Pons (tissue), 1 donor: ENCODE measurements at regions not wholly inside any gene's neighbourhood (a gene's known extent, or its start where the extent isn't known, plus 50 kb on each side); places are given as distances from the start of the nearest gene placed in this dataset.

Experiments used
- DNase-seq: peaks from one replicate; pipeline ENCODE4 v3.0.0-alpha.2; 2016; ENCODE audit warnings: low spot score

DNA sequence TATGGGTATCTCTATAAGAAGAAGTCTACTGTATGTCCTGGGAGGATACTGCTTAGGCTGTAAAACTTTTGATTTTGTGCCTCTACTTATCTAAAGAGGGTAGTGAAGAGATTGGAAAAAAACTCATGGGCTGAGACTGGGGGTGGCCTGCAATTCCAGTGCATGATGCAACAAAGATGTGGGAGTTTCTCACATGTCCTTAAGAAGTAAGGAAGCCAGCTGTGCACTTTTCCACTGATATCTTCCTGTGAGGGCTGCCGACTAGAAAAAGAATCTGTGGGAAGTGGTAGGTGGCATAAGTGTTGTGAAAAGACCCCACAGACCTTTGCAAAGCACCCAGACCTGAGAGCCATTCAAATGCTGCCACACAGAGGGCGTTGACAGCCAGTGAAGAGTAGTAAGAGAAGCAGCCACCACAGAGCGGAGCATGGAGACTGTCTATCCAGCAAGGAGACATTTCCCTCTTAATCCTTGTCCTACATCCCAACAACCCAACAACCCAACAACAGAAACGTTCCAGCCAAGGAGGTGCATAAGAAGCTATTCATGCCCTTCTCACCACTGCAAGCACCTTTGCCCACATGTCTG lies 65.1 kb downstream of the PFDN4 start:
- no peak for DNase-seq

DNA sequence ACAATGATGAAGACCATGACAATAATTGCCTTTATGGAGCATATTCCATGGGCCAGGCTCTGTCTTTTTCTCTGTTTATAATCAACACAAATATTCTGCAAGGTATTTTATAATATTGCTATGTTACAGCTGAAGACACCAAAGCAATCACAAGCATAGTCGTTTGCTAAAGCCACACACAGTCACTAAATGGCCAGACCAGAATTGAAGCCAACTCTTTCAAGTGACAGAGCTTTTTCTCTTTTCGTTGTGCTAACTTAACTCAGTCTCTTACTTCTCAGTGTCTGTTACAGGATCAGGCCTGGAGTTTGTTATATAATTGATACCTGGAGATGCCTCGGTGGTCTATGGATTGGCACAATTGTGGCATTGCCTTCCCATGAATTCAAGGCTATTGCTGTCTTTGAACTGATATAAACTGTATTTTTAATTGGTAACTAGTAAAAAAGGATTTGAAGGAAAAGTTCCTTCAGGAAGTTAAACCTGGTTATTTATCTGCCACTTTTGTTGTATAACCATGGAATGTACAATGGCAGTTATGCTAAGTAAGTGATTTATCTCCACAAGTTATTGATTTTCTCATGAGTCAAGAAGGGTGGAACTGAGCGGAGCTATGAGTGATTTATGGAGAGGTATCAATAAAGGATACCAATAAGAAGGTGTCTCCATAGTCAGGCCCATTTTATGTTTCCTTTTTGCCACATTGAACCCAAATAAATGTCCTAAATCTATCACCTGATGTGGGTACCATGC lies 67.6 kb downstream of the PFDN4 start:
- DNase-seq: no peak

DNA sequence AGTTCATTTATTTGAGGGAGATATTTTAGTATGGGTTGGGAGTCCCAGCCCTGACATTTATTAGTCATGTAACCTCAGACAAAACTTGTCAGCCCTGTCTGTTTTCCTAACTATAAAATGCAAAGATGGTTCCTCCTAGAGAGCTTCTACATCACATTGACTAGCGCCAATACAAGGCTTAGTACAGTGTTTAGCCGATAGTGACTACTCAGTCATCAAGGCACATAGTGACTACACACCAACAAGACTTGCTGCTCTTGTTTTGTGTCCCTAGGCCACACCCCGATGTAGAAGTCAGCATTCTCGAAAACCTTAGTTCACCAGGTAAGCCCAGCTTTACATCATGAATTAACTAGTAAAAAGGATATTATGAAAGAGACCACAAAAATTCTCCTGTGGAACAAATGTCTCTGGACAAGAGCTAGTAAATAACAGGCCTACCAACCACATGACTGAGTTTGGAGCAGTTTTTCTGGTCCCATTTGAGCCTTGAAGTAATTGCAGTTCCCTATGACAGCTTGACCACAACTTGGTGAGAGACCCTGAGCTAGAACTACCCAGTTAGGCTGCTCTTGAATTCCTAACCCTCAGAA lies 68.8 kb downstream of the PFDN4 start:
- no peak for DNase-seq

DNA sequence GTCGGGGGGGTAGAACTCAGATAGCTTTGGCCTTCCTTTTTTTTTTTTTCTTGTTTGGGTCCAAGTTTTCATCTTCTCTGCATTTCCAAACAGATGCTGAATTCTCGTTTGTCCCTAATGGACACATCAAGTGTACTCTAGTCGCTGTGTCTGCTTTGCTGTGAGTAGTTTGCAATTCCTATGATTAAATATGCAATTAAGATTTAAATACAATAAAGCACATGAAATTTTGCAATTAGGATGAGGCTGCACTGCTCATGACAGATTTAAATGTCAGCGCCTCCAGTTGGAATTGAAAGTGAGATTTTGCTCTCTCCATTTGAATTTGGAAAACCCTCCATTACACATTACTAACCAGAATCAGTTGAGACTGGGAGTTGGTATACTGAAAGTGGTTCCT lies 70.4 kb downstream of the PFDN4 start:
- no peak for DNase-seq

DNA sequence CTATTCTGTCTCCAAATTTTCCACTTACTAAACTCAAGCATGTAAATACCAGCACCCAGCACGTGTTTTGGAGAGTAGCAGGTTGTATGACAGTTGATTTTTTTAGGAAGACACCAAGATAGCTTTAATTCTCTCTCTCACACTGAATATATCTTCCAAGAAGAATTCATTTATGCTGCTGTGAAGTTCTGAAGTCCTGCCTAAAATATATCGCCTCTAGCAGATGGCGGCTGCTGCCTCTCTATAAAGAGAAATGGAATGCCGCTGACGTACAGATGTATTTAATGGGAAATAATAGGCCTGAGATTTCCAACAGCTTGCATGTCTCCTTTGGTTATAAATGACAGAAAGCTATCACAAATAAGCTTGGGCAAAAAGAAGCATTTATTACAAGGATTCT lies 74.7 kb downstream of the PFDN4 start:
- DNase-seq: no peak

DNA sequence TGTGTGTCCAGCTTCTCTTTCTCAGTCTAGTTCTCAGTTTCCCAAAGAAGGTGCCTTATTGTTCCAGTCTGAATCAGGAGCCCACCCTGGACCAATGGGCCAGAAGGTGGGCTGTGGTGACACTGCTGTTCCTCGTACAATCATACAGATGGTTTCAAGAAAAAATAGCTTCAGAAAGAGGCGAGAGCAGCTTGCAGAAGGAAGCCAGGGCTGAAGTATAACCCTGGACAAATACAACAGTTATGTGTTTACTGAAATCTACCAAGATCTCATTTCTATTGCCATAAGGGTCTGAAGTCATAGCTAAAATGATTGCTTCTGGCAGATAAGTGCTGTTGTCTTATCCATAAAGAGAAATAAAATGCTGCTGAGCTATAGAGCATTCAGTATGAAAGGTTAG lies 75.4 kb downstream of the PFDN4 start:
- no peak for DNase-seq

DNA sequence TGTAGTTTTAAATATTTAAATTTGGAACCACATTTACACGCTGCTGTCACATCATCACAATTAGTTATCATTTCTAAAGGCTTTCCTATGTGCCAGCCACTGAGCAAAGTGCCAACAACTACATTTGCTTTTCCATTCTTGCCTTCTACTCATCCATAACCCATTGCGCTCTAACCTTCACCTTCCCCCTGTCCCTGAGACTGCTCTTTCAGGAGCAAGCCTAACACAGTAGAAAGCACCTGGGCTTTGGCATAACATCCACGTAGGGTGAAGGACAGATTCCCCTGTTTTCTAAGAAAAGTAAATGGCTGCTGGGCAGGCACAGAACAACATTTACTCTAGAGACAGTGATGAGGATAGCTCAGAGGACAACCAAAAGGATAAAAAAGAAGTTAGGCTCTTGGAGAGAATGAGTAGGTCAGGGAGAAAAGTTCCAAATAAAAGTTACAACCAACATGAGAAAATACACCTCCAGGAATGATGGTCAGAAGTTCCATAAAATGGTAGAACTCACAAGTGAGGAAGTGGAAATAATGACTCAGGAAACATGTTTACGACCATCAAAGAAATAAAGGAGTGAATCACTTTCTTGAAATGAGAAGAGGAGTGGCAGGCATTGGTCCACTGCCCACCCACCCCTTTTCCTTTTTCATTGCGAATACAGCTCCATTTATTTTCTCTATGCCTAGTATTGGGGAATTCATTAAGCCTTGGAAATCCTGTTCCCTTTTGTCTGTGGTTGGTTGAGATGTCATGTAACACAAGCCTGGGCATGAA lies 77.2 kb downstream of the PFDN4 start:
- DNase-seq: no peak

DNA sequence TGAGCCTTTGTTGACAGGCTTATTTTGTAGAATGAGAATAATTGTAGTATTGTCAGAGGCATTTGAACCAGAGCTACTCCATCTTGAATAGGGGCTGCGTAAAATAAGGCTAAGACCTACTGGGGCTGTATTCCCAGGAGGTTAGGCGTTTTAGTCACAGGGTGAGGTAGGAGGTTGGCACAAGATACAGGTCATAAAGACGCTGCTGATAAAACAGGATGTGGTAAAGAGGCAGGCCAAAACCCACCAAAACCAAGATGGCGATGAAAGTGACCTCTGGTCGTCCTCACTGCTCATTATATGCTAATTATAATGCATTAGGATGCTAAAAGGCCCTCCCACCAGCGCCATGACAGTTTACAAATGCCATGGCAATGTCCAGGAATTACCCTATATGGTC lies 82.7 kb downstream of the PFDN4 start:
- no peak for DNase-seq

DNA sequence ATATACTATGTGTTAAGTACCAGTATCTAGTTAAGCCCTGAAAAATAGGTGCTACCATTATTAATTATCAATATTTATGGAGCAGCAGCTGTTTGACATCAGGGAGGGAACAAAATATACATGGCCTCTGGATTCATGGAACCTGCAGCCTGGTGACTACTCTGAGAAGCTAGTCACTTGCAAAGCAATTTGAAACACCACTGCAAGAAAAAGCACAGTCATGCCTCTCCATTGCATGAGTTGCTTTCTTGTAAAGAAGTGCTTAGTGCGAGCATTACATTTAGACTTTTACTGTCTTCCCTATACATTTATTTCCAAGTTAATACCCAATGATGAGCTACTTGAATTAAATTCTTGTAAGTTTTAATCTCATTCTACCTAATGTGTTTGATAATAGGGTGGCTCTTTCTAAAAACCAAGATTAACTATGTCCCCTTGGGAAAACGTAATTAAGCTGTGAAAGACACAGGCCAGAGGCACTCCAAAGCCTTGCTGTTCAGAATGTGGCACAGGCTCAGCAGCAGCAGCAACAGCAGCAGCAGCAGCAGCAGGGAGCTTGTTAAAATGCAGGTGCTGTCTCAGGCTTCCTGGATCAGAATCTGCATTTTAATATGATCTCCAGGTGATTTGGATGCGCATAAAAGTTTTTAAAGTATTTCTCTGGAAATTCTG lies 83.6 kb downstream of the PFDN4 start:
- DNase-seq: peak; percentile 7

DNA sequence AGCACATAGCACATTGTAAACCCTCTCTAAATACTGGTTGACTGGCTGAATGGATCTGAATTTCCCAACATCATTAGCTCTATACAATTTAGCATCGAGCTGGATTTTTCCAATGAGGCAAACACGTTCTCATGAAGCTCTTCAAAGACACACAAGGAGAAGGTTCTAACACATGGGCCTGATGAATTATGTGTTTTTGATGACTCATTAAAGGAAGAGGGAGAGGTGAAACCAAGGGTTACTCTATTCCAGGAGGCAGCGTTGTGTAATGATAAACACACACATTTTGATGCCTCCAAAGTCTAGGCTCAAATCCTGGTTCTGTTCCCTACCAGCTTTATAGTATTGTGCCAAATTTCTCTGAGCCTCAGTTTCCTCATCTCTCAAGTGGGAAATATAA lies 84.3 kb downstream of the PFDN4 start:
- no peak for DNase-seq

DNA sequence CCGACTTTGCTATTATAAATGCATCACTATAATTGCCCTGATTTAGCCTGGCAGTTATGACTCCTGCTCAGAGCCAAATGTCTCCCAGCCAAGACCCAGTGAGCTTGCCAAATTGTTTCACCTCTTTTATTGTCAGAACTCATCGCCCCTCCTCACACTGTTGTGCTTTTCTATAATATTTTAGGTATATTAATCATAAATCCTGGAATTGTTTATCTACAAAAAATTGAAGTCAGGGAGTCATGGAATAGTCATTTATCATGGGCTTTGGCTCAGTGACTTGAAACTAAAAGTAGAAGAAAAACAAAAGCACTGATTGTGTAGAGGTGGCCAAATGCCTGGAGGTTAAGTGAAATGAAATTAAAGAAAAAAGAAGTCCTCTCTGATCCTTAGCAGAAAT lies 85.6 kb downstream of the PFDN4 start:
- peak; percentile 15 for DNase-seq

DNA sequence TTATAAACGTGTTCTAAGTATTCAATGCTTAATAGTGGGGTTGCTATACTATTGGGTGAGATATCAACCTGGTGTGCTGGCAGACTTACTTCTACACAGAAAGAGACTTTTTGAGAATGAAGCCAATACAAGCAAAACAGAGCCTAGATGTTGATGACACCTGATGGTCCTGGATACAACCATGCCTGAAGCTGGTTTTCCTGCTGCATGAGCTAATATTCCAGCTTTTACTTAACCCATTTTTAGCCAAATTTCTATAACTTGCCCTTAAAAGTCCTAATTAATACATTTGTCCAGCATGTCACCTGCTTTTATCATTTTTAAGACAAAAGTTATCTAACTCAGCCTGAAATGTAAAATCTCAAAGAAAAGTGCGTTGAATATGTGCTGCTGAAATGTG lies 86.2 kb downstream of the PFDN4 start:
- no peak for DNase-seq

DNA sequence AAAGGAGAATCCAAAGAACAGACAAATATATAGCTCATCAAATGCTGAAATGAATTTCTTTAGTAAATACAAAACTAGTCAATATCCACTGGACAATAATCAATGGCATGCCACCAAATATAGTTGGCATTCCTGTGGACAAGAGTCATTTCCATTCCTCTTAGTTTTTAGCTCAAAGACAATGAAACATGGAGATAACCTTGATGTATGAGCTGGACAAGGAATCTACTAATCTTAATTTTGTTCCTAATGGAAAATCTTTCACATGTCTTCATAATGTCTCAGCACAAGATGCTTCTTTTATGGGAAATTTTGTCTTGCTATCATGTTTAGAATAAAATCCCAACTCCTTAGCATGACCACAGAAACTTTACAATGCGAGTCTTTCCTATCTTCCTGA lies 87.8 kb downstream of the PFDN4 start:
- no peak for DNase-seq

DNA sequence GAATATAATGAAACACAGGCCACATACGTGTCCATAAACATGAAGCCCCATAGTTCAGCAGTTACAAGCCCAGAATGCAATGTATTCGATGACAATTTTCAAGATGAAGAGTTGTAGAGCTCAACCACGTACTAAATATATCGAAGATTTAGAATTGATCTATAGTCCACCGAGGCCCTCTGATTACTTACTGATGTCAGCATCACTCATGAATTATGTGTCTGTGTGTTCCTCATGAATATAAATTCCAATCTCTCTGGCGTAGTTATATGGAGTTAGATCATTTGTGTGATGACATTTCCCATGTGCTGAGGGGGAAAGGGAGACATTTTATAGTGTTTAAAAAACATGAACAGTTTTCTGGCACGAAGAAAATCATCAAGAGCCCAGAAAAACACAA lies 97.5 kb downstream of the PFDN4 start:
- no peak for DNase-seq

DNA sequence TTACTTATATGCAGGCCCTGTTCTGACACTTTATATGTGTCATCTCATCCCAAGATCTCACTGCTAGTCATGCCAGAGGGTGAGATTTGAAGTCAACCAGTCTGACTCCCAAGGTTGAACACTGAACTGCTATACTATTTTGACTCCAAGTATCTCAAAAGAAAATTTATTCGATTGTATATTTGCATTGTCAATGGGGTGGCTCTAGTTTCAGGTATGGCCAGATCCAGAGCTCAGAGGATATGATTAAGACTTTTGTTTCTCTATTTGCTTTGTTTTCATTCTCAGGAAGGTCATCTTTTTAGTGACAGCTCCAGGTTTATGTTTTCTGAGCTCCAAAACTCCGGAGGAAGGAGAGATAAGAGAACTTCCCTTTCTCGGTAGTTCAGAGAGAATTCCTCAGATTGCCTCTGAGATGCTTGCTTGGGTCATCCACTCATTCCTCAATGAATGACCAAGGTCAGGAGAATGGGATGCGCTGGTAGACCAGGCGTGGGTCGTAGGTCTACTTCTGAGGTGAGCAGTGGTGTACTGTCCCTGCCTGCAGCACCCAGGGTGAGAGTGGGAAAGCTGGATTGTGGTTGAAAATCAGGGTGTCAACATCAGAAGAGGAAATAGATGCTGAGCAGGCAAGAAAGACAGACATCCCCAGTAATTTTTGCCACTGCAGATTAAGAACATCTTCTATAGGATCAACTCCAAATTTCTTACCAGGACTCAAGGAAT lies 99.3 kb downstream of the PFDN4 start:
- no peak for DNase-seq

DNA sequence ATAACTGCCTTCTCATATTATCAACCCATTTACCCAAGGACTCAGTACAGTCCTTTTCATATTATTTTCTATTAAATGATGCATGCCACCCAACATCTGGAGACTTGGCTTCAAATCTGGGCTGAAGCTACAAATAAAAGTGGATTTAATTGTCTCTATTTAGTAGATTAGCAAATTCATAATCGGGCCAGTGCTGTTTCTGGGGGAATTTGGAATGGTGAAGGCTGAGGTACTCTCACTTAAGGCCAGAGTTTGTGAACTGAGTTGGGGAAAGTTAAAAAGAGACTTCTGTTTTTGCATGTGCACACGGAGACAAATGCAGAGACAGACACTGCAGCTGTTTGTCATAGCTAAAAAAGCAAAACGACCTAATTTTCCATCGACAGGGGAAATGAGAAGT lies 100.9 kb downstream of the PFDN4 start:
- no peak for DNase-seq

DNA sequence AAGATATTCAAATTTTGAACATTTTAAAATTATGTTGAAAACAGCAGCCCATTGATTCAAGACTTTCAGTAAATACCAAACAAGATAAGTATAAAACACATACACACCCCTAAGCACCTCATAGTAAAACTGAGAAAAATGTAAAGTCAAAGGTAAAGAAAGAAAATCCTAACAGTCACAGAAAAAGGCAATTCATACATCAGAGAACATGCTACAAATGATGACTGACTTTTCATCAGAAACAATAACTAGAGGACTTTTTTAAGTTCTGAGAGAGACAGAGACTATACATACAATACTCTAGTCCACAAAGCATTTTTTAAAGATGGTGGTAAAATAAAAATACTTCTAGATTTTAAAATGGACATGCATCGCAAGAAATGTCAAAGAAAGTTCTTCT lies 111.0 kb downstream of the PFDN4 start:
- DNase-seq: no peak

DNA sequence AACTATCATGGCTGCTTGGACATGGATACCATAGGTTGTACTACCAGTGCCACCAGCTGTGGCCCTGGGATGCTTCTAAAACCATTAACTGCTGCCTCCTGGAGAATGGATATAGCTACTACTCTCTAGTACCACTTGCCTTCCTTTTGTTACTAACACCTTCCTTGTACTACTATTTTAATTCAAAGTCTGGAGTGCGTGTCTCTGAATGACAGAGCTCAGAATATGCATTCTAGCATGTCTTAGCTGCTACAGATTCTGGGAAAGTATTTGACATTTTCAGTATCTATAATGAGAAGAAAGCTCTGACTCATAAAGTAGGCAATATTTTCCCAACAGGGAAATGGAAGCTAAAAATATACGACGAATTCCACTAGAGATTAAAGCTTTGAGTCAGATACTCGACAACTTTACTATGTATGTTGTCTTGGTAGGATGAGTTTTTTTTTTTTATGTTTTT lies 112.3 kb downstream of the PFDN4 start:
- DNase-seq: no peak

DNA sequence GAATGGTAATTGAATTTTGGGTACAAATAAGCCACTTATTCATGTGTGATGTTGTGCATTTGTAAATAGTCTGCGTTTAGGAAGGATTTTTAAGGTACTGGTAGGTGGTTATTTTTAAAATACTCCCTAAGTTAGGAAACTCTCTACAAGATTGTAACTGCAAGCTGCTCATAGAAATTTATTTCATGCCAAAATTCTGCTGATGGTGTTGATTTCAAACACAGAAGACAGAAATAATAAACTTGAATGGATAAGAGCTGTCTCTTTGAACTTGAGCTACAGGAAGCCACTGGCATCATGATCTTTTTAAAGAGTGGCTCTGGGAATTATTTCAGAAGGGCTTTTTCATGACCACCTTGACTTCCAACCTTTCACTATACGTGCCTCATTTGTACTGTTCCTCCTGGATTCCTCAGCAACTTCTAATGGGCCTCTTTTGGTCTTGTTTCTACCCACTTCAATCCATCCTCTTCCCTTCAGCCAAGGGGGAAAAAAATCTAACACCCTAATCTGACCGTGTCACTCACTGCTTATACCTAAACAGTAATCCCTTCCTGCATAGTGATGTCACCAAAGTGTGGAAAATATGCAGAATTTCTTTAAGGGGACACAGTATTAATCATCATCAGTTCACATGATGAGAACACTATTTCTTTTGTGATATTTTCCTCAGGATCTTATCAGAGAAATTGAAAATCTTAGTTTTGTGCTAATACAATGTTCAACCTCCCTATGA lies 113.6 kb downstream of the PFDN4 start:
- DNase-seq: no peak

DNA sequence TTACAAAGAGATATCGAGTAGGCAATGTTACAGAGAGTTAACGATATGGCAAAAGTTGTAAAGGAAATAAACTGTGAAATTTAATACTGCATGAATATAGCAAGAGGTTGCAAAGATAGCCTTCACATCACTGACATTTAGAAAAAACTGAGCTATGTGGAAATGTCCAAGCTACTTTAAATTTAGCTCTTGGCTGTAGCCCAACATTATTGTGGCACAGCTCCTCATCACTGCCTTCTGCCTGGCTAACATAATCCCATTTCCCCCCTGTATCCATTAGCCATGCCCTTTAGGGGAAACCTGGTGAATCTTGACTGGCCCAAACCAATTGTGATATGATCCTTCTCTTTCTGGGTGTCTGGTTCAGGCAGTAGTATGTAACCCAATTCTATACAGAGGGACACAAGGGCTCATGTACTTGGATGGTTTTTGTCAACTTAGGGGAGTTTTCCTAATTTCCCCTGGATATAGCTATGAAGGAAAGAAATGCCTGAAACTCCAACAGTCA lies 115.4 kb downstream of the PFDN4 start:
- DNase-seq: no peak

DNA sequence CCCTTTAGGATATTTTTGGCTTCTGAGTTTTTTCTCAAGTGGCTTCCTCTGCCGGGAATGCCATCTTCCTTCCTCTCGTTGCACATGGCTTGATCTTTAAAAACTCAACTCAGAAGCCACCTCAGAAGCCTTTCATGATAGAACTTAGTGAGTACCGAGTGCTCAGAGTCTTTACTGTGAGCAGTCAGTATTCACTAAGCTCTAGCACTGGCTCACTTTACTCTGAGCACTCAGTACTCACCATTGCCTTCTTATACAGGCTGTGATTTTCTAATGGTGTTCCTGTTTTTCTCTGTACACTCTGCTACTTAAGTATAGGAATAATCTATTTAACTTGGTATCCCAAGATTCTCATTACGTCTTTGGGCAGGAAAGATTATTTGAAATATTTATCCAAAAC lies 116.2 kb downstream of the PFDN4 start:
- DNase-seq: no peak
